ENCODE measurements at regions not wholly inside any gene's neighbourhood (a gene's known extent, or its start where the extent isn't known, plus 50 kb on each side); places are given as distances from the start of the nearest gene placed in this dataset.

DNA sequence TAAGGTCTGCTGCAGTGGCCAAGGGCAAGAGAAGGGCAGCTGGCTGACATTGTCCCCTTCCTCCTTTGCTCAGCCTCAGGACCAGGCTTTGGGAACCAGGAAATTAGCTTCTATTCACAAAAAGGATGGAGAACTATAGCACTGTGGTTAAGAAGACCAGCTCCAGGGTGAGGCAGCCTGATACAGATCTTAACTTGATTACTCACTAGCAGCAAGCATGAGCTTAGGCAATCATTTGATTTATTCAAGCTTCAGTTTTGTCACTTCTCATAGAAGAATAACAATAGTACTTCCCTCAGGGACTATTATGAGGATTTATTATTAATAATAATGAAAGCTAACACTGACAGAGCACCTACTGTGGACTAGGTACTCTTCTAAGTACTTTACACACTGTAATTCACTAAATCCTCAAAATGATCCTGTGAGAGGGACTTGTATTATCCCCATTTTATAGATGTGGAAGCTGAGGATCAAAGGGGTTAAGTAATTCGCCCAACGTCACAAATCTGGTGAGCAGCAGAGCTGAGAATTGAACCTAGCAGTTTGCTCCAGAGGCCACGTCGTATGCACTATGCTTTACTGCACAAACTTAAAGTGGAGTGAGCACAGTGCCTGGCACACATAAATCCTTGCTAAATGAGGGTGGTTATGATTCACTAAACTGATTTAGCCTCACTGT is 130.4 kb upstream of the PAK3 start:
- TF ChIP-seq, protein P1, sequence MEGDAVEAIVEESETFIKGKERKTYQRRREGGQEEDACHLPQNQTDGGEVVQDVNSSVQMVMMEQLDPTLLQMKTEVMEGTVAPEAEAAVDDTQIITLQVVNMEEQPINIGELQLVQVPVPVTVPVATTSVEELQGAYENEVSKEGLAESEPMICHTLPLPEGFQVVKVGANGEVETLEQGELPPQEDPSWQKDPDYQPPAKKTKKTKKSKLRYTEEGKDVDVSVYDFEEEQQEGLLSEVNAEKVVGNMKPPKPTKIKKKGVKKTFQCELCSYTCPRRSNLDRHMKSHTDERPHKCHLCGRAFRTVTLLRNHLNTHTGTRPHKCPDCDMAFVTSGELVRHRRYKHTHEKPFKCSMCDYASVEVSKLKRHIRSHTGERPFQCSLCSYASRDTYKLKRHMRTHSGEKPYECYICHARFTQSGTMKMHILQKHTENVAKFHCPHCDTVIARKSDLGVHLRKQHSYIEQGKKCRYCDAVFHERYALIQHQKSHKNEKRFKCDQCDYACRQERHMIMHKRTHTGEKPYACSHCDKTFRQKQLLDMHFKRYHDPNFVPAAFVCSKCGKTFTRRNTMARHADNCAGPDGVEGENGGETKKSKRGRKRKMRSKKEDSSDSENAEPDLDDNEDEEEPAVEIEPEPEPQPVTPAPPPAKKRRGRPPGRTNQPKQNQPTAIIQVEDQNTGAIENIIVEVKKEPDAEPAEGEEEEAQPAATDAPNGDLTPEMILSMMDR (conservative IDR thresholded peaks at IDR 0.05; ENCODE audit: low read length), result no peak
- no peak for TF ChIP-seq EZH2phosphoT487 (IDR thresholded peaks at IDR 0.05; ENCODE audit: borderline replicate concordance, low read depth, low read length)
